HG03196 (cell line): ENCODE measurements at regions not wholly inside any gene's neighbourhood (a gene's known extent, or its start where the extent isn't known, plus 50 kb on each side); places are given as distances from the start of the nearest gene placed in this dataset.
"Not testable (repeated sequence)": the region's sequence is repeated elsewhere in the genome, so short reads cannot be mapped to it uniquely, and the experiment has no call there.

ENCODE experiments used
- ATAC-seq: cut with Tn5 transposase; IDR thresholded peaks from one replicate; pipeline ENCODE4 v1.9.1; 2021; ENCODE audit not compliant: unreplicated experiment

DNA sequence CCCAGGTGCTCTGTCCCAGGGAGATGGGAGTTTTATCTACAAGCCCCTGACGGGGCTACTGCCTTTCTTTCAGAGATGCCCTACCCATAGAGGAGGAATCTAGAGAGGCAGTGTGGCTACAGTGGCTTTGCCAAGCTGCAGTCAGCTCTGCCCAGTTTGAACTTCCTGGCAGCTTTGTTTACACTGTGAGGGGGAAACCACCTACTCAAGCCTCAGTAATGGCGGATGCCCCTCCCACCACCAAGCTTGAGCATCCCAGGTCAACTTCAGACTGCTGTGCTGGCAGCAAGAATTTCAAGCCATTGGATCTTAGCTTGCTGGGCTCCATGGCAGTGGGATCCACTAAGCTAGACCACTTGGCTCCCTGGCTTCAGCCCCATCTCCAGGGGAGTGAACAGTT lies 53.1 kb upstream of the TMEM252 start:
- ATAC-seq = not testable (repeated sequence)

GRCh38 chr9:68595868-68596267 lies 55.2 kb upstream of the TMEM252 start:
- ATAC-seq = no peak

GRCh38 chr9:68597362-68597997 lies 56.8 kb upstream of the TMEM252 start:
- no peak for ATAC-seq

DNA sequence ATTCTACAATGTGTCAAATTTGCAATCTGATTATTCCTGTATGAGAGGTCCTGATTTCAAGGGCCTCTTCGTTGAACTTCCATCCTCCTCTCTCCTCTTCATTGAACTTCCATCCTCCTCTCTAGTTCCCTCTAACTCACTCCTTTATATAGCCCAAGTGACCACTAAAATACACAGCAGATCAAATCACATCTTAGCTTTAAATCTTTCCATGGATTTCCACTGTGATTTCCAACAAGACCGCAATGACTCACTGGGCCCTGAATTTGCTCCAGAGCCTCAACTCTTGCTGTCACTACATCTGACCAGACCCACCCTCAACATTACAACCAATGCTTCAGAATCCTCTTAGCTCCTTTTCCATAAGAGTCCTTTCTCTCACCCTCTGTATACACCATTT lies 59.1 kb upstream of the TMEM252 start:
- no peak for ATAC-seq

GRCh38 chr9:68601081-68601480 lies 60.4 kb upstream of the TMEM252 start:
- ATAC-seq = no peak

DNA sequence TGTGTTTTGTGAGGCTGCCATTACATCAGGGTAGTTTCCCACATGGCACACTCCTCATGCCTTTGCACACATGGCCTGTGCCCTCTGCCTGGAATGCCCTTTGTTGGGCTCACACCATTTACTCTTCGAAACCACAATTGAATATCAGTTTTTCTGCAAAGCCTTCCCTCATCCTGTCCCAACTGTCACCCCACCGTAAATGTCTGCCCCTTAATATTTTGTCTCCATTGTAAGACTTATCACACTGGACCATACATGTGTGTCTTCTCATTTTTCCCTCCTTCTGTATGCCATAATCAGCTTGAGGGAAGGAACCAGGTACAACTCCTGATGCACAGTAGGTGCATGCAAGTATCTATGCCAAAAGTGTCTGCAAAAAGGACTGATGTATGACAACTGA lies 62.7 kb upstream of the TMEM252 start:
- no peak for ATAC-seq

DNA sequence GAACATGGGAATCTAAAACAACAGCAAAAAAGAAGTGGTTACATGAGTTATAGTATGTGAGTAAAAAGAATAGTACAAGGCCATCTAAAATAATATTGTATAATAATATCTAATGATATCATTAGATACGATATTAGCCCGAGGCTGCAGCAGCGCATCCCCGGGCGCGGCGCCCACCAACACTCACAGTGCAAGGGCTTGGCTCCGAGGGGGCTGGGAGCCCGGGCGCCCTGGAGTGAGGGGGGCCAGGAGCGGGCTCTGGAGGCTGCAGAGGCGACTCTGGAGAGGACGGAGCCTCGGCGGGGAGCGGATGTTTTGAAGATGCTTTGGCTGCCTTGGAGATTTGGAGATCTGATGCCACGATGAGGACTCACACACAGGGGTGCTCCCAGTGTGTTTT lies 68.1 kb upstream of the TMEM252 start:
- no peak for ATAC-seq

- no peak for ATAC-seq
Measured at GRCh38 chr9:68609901-68610415, 69.3 kb upstream of the TMEM252 start.

DNA sequence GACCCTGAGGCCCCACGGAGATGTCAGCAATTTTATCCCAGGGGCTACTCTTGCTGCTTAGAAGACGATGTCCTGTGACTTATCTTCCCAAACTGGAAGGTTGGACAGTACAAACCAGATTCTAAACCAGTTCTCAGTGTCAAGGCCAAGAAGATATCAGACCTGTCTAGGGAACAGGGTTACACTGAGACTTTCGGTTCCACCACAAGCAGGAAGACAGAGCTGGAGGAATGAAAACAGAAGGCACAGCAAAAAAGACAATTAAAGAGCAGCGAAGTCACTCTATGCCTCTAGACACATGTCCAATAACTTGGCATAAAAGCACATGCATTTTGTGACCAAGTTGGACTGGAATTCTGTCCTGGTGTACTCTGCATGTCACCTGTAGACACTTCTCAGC lies 73.4 kb upstream of the TMEM252 start:
- ATAC-seq = no peak

DNA sequence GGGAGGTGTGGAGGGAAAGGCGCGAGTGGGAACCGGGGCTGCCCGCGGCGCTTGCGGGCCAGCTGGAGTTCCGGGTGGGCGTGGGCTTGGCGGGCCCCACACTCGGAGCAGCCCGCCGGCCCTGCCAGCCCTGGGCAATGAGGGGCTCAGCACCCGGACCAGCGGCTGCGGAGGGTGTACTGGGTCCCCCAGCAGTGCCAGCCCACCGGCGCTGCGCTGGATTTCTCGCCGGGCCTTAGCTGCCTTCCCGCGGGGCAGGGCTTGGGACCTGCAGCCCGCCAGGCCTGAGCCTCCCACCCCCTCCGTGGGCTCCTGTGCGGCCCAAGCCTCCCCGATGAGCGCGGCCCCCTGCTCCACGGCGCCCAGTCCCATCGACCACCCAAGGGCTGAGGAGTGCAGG lies 76.3 kb upstream of the TMEM252 start:
- not testable (repeated sequence) for ATAC-seq

- ATAC-seq = no peak
Measured at GRCh38 chr9:68619072-68619471, 78.4 kb upstream of the TMEM252 start.

- no peak for ATAC-seq
Measured at GRCh38 chr9:68619636-68620035, 79.0 kb upstream of the TMEM252 start.

DNA sequence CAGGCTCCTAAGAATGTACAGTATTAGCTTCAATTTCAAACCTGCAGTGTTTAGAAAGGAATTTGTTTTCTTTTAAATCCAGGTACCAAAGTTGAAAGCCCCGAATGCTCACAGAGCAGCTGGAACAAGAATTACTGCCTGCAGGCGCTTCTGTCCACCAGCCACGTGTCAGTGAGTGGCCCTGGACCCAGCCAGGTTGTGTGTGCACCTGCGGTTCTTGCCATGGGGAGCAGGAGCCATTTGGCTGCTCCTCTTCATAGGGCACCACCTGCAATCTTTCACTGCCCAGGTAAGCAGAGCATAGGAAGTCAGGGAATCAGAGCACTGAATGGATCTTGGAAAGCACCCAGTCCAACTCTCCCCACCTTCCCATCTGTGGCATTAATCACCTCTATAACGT lies 79.5 kb upstream of the PIP5K1B start:
- no peak for ATAC-seq

DNA sequence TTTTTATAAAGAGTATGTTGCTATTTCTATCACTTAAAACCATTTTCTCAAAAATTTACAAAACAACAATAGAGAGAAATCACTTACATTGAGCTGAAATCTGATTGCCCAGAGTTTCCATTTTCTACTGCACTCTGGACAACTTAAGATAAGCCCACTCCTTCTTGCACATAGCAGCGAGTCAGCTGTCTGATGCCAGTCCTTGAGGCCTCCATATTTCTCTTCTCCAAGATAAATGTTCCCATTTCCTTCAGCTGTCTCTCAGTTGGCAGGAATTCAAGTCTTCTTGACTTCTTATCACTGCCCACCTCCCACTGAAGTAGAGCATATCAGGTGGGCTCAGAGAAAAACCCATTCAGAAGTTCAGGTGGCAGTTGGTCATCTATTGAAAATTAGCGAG lies 78.5 kb upstream of the PIP5K1B start:
- no peak for ATAC-seq

DNA sequence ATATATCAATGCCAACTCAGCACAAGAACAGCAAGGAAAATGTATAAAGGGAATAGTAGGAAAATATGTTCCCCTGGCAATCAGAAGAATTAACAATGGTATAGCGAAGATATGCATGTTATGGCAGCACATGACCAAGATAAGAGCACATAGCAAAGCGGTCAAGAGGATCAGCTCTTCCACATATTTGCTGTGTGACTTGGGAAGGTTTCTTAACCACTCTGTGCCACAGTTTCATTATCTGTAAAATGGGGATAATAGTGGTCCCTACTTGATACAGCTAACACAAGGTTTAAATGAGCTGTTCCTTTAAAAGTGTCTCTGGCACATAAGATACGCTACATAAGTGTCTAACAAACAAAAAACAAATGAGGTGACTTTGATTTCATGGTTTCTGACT lies 77.9 kb upstream of the PIP5K1B start:
- no peak for ATAC-seq

GRCh38 chr9:68627594-68627993 lies 77.4 kb upstream of the PIP5K1B start:
- ATAC-seq = no peak

DNA sequence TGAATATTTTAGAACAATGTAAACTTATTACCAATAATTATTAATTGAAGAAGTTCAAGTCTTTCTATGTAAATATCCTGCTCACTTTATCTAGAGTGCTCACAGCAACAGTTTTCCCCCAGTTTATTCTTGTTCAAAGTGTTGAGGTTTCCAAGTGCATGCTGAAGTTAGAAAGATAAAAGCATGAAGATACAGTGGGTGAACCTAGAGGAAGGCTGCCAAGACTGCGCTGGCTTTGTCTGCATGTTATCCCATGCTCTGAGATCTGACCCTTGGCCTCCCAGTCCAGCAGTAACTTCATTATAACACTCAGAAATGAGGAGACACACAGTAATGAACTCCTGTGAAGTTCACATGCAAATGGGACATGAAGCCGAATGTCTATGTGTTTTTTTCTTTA lies 76.0 kb upstream of the PIP5K1B start:
- ATAC-seq = no peak

- ATAC-seq = no peak
Measured at GRCh38 chr9:68631811-68632210, 73.2 kb upstream of the PIP5K1B start.

GRCh38 chr9:68637020-68637419 lies 68.0 kb upstream of the PIP5K1B start:
- ATAC-seq = no peak

- not testable (repeated sequence) for ATAC-seq
Measured at GRCh38 chr9:68639261-68639660, 65.8 kb upstream of the PIP5K1B start.

- peak; percentile 36 for ATAC-seq
Measured at GRCh38 chr9:68640421-68641089, 64.5 kb upstream of the PIP5K1B start.

DNA sequence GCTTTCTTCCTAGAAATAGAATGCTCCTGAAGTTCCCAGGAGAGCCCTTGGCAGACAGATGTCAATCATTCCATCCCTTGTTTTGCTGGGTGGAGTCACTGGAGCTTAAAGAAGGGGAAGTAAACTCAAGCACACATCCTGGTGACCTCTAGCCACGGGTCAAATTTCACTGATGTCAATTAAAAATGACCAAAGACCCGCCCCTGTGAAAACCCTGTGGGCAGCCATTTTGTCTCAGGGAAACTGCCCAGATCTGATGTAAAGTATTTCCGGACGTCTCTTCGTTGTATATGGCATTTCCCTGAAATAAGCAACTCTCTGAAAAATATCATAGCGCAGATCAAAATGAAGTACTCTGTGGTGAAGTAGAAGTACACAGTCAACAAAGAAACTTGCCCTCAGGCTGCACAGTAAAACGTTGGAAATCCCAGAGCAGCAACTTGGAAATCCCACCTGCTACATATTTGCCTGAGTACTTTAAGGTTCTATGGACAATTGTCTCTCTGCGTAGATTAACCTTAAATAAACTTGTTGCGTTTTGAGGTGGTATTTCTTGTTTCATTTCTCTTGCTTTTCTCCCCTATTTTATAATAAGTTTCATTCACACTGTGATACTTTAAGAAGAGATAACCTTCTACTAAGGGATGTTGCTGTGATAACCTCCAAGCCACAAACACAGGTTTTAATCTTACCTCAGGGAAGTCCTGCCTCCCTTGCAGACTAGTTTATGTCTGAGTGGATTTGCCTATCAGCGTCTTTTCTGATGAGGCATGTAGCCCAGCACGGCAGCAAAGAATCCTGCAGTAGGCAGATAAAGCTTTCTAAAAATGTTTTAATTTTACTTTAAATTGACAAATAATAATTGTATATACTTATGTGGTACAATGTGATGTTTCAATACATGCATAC lies 60.9 kb upstream of the PIP5K1B start:
- ATAC-seq = peak; percentile 45
